Osteoblast (primary cell): ENCODE measurements at regions not wholly inside any gene's neighbourhood (a gene's known extent, or its start where the extent isn't known, plus 50 kb on each side); places are given as distances from the start of the nearest gene placed in this dataset.

ENCODE experiments used
- DNase-seq: peaks from one replicate; pipeline ENCODE4 v3.0.0; 2011; ENCODE audit warnings: low spot score, mixed read lengths; ENCODE audit not compliant: insufficient read length; ENCODE audit errors: missing footprints
- H2AFZ ChIP-seq: 2 replicates; pipeline ENCODE4 v1.6.0; 2011; ENCODE audit warnings: mild to moderate bottlenecking, low read length
- H3K27ac ChIP-seq: 2 replicates; pipeline ENCODE4 v1.5.1; 2011; ENCODE audit warnings: mild to moderate bottlenecking, low read depth, low read length, moderate library complexity
- H3K27me3 ChIP-seq: 2 replicates; pipeline ENCODE4 v1.6.0; 2012; ENCODE audit warnings: mild to moderate bottlenecking, control low read depth, inconsistent platforms, low read length, moderate library complexity; ENCODE audit not compliant: insufficient read depth
- H3K36me3 ChIP-seq: 2 replicates; pipeline ENCODE4 v1.5.1; 2011; ENCODE audit warnings: mild to moderate bottlenecking, low read length, control low read depth, moderate library complexity; ENCODE audit not compliant: insufficient read depth
- H3K4me1 ChIP-seq: 2 replicates; pipeline ENCODE4 v1.5.1; 2011; ENCODE audit warnings: mild to moderate bottlenecking, low read length, control low read depth, moderate library complexity; ENCODE audit not compliant: insufficient read depth
- H3K4me2 ChIP-seq: 2 replicates; pipeline ENCODE4 v1.6.0; 2011; ENCODE audit warnings: mild to moderate bottlenecking, low read length; ENCODE audit not compliant: insufficient read depth
- H3K4me3 ChIP-seq: fragments of 200-600 bp; sonication (generic); 3 replicates; pipeline ENCODE4 v1.5.1; 2012; ENCODE audit warnings: mild to moderate bottlenecking, low read length, inconsistent platforms; ENCODE audit not compliant: insufficient read depth
- H3K79me2 ChIP-seq: 2 replicates; pipeline ENCODE4 v1.6.0; 2012; ENCODE audit warnings: mild to moderate bottlenecking, low read length, control low read depth, inconsistent platforms; ENCODE audit not compliant: insufficient read depth
- H3K9me3 ChIP-seq: 2 replicates; pipeline ENCODE4 v1.5.1; 2011; ENCODE audit warnings: low read depth, low read length, control low read depth
- H4K20me1 ChIP-seq: 2 replicates; pipeline ENCODE4 v1.6.0; 2012; ENCODE audit warnings: mild to moderate bottlenecking, low read length, control low read depth; ENCODE audit not compliant: insufficient read depth
- TF ChIP-seq, protein P1 (sequence below): IDR thresholded peaks from 2 replicates; pipeline ENCODE4 v1.5.1; 2011; ENCODE audit warnings: mild to moderate bottlenecking, low read depth, low read length, moderate library complexity; ENCODE audit errors: extremely low read depth

DNA sequence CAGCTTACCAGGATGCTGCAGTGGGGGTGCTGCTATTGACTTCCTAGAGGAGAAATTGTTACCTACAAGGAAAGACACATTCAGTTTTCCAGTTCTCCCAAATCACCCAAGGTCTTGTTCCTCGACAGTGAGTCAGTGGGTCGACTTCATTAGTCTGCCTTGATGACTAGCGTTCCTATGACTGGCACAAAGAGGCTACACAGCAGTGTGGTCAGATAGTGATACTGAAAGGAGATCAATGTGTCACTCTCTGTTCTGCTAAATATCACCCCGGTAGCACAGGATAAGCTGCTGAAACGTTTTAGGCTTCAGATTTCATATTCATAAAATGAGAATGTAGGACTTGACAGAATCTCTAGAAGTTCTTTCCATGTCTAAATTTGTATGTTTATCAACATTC lies 357.4 kb downstream of the LMX1A start:
- H3K79me2 ChIP-seq: no peaks in the 10 kb centered on the region
- TF ChIP-seq, protein P1, sequence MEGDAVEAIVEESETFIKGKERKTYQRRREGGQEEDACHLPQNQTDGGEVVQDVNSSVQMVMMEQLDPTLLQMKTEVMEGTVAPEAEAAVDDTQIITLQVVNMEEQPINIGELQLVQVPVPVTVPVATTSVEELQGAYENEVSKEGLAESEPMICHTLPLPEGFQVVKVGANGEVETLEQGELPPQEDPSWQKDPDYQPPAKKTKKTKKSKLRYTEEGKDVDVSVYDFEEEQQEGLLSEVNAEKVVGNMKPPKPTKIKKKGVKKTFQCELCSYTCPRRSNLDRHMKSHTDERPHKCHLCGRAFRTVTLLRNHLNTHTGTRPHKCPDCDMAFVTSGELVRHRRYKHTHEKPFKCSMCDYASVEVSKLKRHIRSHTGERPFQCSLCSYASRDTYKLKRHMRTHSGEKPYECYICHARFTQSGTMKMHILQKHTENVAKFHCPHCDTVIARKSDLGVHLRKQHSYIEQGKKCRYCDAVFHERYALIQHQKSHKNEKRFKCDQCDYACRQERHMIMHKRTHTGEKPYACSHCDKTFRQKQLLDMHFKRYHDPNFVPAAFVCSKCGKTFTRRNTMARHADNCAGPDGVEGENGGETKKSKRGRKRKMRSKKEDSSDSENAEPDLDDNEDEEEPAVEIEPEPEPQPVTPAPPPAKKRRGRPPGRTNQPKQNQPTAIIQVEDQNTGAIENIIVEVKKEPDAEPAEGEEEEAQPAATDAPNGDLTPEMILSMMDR: no peak
- H3K9me3 ChIP-seq: no peaks in the 10 kb centered on the region
- no peak overlapping the region for H3K4me3 ChIP-seq
- H3K27ac ChIP-seq: no peak overlapping the region
- H2AFZ ChIP-seq: no peak overlapping the region
- no peak for DNase-seq
- H3K36me3 ChIP-seq: no peaks in the 10 kb centered on the region
- no peaks in the 10 kb centered on the region for H4K20me1 ChIP-seq
- H3K4me2 ChIP-seq: no peak overlapping the region
- H3K4me1 ChIP-seq: no peaks in the 10 kb centered on the region
- H3K27me3 ChIP-seq: no peaks in the 10 kb centered on the region

DNA sequence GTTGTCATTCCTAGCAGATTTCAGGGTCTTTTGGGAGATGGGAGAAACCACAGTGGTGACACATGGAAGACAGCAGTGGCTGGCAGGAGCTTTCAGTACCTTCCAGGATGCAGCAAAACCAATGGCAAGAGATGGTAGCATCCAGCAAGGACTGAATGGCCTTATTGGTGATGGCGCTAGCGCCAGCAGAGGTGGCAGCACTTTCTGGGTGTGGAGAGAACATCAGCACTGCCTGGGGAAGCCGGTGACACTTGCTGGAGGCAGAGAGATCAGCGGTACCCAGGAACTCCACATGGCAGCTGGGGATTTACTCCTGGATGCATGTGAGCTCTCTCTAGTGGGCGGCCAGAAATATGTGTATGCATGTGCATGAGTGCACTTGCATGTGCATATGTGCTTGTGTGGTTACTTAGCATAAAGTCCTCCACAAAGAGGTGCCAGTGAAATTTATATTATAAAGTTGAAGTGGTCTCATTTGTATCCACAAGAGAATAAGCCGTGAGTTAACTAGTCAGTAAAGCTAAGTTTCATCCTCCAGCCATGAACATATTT lies 364.7 kb downstream of the LMX1A start:
- Histone ChIP-seq H3K4me1 (no peaks in the 10 kb centered on the region), H4K20me1 (no peaks in the 10 kb centered on the region), H3K79me2 (no peaks in the 10 kb centered on the region), H3K27me3 (no peaks in the 10 kb centered on the region), H3K9me3 (no peaks in the 10 kb centered on the region), H3K4me3 (no peak overlapping the region), H3K4me2 (no peak overlapping the region), H3K36me3 (no peaks in the 10 kb centered on the region), H2AFZ (no peak overlapping the region), H3K27ac (no peak overlapping the region)
- peak; percentile 37 for DNase-seq
- TF ChIP-seq, protein P1: no peak

DNA sequence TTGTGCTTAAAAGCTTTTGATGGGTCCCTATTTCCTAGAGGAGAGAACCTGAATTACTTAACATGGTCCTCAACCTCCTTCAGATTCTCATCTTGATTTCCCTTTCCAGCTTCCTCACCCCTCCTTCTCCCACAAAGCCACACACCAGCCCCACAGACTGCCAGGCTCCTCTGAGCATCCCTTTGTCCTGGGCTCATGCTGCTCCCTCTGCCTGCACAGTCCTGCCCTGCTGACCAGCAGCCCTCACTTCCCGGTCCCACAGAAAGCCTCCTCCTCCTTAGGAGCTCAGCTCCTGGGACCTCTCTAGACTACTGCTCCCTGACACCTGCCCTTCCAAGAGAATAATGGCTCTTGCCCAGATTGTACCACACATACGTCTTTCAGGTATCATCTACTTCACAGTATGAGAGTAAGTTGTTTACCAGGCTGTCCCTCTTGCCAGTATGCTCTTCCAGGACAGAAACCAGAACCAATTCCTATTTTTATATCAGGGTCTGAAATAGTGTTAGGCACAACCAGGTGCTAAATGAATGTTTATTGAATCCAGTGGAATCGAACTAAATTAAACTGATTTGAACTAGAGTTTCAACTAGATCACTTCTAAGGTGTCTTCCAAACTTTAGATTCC lies 373.4 kb downstream of the LMX1A start:
- Histone ChIP-seq H3K4me2 (no peak overlapping the region), H3K36me3 (no peaks in the 10 kb centered on the region), H3K27ac (no peak overlapping the region), H4K20me1 (no peaks in the 10 kb centered on the region), H2AFZ (no peak overlapping the region), H3K9me3 (no peaks in the 10 kb centered on the region), H3K4me1 (no peaks in the 10 kb centered on the region), H3K79me2 (no peaks in the 10 kb centered on the region), H3K4me3 (no peak overlapping the region), H3K27me3 (no peaks in the 10 kb centered on the region)
- no peak for DNase-seq
- TF ChIP-seq, protein P1: no peak

DNA sequence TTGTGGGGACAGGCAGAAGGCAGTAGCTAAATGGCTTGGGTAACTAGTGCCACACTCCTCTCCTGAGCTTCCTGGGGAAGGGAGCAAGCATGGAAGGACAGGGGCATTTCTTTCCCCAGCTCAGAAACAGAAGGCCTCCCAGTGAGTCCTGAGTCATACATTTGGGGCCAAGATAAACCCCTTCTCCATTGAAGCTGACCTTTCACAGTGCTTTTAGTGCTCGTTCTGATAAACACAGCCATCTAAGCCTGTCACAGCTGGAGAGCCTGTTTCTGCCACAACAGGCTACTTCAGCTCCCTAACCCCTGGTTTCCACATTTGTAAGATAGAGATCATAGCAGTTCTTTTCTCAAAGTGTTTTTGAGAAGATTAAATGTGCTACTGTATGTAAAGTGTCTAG lies 374.0 kb downstream of the LMX1A start:
- no peak overlapping the region for H2AFZ ChIP-seq
- H3K9me3 ChIP-seq: no peaks in the 10 kb centered on the region
- no peak overlapping the region for H3K4me3 ChIP-seq
- TF ChIP-seq, protein P1: no peak
- H3K4me2 ChIP-seq: no peak overlapping the region
- H3K27me3 ChIP-seq: no peaks in the 10 kb centered on the region
- H3K36me3 ChIP-seq: no peaks in the 10 kb centered on the region
- H3K4me1 ChIP-seq: no peaks in the 10 kb centered on the region
- no peaks in the 10 kb centered on the region for H3K79me2 ChIP-seq
- no peaks in the 10 kb centered on the region for H4K20me1 ChIP-seq
- no peak for DNase-seq
- H3K27ac ChIP-seq: no peak overlapping the region
